ENCODE measurements at regions not wholly inside any gene's neighbourhood (a gene's known extent, or its start where the extent isn't known, plus 50 kb on each side); places are given as distances from the start of the nearest gene placed in this dataset.

DNA sequence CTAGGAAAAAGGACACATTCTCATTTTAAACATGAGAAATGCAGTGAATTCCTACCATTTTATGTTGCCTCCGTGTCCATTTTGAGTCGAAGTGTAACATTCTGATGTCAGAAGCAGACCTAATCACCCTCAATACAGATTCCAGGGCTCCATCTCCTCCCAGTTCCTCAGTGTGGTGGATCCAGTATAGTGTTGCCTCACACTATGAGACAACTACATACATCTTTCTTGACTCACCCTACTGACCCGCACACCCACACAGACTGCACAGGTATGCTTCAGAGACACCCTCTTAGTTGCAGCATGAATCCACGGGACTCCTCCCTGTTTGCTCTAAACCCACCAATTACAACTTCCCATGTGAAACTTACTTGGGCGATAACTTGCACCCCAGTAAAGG is 564.9 kb downstream of the SEMA5A start:
- no peak for TF ChIP-seq GATA2 (IDR thresholded peaks at IDR 0.05; ENCODE audit: insufficient read depth, insufficient read length, low read depth, low read length)
- no peak for TF ChIP-seq JUN (IDR thresholded peaks at IDR 0.05; ENCODE audit: borderline replicate concordance, insufficient read depth, insufficient read length, low read depth)
- TF ChIP-seq, protein P1, sequence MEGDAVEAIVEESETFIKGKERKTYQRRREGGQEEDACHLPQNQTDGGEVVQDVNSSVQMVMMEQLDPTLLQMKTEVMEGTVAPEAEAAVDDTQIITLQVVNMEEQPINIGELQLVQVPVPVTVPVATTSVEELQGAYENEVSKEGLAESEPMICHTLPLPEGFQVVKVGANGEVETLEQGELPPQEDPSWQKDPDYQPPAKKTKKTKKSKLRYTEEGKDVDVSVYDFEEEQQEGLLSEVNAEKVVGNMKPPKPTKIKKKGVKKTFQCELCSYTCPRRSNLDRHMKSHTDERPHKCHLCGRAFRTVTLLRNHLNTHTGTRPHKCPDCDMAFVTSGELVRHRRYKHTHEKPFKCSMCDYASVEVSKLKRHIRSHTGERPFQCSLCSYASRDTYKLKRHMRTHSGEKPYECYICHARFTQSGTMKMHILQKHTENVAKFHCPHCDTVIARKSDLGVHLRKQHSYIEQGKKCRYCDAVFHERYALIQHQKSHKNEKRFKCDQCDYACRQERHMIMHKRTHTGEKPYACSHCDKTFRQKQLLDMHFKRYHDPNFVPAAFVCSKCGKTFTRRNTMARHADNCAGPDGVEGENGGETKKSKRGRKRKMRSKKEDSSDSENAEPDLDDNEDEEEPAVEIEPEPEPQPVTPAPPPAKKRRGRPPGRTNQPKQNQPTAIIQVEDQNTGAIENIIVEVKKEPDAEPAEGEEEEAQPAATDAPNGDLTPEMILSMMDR (IDR thresholded peaks at IDR 0.05; ENCODE audit: extremely low read depth in 1 of 2, insufficient read depth in 1 of 2, low read depth in 1 of 2, low read length in 2 of 2), result no peak
- no peak for TF ChIP-seq POLR2AphosphoS5 (IDR thresholded peaks at IDR 0.05; ENCODE audit: insufficient read depth, low read depth, low read length)
- TF ChIP-seq POLR2A (IDR thresholded peaks at IDR 0.05; ENCODE audit: low read depth, low read length), result no peak
- TF ChIP-seq MYC (IDR thresholded peaks at IDR 0.05; ENCODE audit: low read depth, low read length), result no peak
- TF ChIP-seq, protein P2, sequence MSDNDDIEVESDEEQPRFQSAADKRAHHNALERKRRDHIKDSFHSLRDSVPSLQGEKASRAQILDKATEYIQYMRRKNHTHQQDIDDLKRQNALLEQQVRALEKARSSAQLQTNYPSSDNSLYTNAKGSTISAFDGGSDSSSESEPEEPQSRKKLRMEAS (IDR thresholded peaks at IDR 0.05; ENCODE audit: insufficient read depth, insufficient read length), result no peak
- TF ChIP-seq FOS (IDR thresholded peaks at IDR 0.05; ENCODE audit: borderline replicate concordance, insufficient read depth, low read length), result no peak
- no peak for TF ChIP-seq EZH2 (IDR thresholded peaks at IDR 0.05; ENCODE audit: borderline replicate concordance, low read depth, low read length, severe bottlenecking)
- Histone ChIP-seq H3K9ac (replicated peaks; ENCODE audit: extremely low read depth, insufficient read depth, low read length) (no peak overlapping the region), H3K27me3 (ENCODE audit: control insufficient read depth in 2 of 2, insufficient read depth in 2 of 2, low read length in 2 of 2) (no peaks in the 10 kb centered on the region), H3K27ac (ENCODE audit: insufficient read depth, low read depth, low read length) (no peak overlapping the region), H3K9me1 (replicated peaks; ENCODE audit: control insufficient read depth, extremely low read depth, insufficient read depth, low read length) (no peaks in the 10 kb centered on the region), H3K4me1 (ENCODE audit: control insufficient read depth, extremely low read depth, insufficient read depth, low read length) (no peaks in the 10 kb centered on the region), H2AFZ (ENCODE audit: low read depth, low read length) (no peak overlapping the region), H3K4me3 (replicated peaks in 1 of 3; ENCODE audit: insufficient read depth in 1 of 3, low read depth in 1 of 3, low read length in 3 of 3) (no peak overlapping the region), H3K4me2 (ENCODE audit: insufficient read depth, low read length) (no peak overlapping the region), H3K36me3 (ENCODE audit: control insufficient read depth in 2 of 2, extremely low read depth in 1 of 2, insufficient read depth in 2 of 2, low read length in 2 of 2) (no peaks in the 10 kb centered on the region), H3K9me3 (replicated peaks; ENCODE audit: control insufficient read depth, insufficient read depth, low read length) (no peaks in the 10 kb centered on the region), H4K20me1 (replicated peaks; ENCODE audit: control insufficient read depth, extremely low read depth, insufficient read depth, low read length) (no peaks in the 10 kb centered on the region), H3K79me2 (ENCODE audit: control insufficient read depth, insufficient read depth, low read length) (no peaks in the 10 kb centered on the region)
- ChIA-PET CTCF (no interaction called here), POLR2A (no interaction called here)
- no TSS peak for BruUV-seq (replicated peaks)
- intact Hi-C loops (cut with micrococcal nuclease), result no loop called here
- no peak for FAIRE-seq
- dilution Hi-C loops (cut with MboI; ENCODE audit: extremely low pct_ligation_motif_present, low sequenced_read_pairs), result no loop called here
- DNase-seq (ENCODE audit: low read depth, low spot score), result no peak

Data from endothelial cell of umbilical vein (primary cell).